ENCODE measurements at regions not wholly inside any gene's neighbourhood (a gene's known extent, or its start where the extent isn't known, plus 50 kb on each side); places are given as distances from the start of the nearest gene placed in this dataset.

DNA sequence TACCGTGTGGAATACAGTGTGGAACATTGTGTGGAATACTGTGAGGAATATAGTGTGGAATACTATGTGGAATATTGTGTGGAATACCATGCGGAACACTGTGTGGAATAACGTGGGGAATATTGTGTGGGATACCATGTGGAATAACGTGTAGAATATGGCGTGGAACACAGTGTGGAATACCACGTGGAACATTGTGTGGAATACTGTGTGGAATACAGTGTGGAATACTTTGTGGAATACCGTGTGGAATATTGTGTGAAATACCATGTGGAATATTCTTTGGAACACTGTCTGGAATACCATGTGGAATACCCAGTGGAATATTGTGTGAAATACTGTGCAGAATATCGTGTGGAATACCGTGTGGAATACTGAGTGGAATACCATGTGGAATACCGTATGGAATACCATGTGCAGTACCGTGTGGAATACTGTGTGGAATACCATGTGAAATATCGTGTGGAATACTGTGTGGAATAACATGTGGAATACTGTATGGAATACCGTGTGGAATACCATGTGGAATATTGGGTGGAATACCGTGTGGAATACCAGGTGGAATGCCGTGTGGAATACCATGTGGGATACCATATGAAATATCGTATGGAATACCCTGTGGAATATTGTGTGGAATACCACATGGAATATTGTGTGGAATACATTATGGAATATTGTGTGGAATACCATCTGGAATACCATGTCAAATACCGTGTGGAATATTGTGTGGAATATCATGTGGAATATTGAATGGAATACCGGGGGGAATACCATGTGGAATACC, 133.1 kb upstream of the CHST15 start:
- TF ChIP-seq CTCF (IDR thresholded peaks at IDR 0.05), result no peak
- no peak for TF ChIP-seq EP300 (IDR thresholded peaks at IDR 0.05)

Data from suprapubic skin (tissue), 3 donors.